Left renal cortex interstitium (tissue), 4 donors: ENCODE measurements at regions not wholly inside any gene's neighbourhood (a gene's known extent, or its start where the extent isn't known, plus 50 kb on each side); places are given as distances from the start of the nearest gene placed in this dataset.
"Not testable (repeated sequence)": the region's sequence is repeated elsewhere in the genome, so short reads cannot be mapped to it uniquely, and the experiment has no call there.

Experiments
- DNase-seq, 4 donors: peaks; one replicate each; pipeline ENCODE4 v3.0.0-alpha.2; 2013; ENCODE audit warnings: low read depth in 4 of 4, low spot score in 2 of 4, missing footprints in 1 of 4

- no peak for DNase-seq
These were observed 110.8 kb downstream of the RFPL4B start for GRCh38 chr6:112457886-112458285.

- DNase-seq, result no peak
These were observed 112.7 kb downstream of the RFPL4B start for GRCh38 chr6:112459758-112460304.

GRCh38 chr6:112464901-112465665 lies 118.0 kb downstream of the RFPL4B start:
- no peak for DNase-seq

- no peak for DNase-seq
These were observed 119.4 kb downstream of the RFPL4B start for GRCh38 chr6:112466373-112467151.

GRCh38 chr6:112468359-112468758 lies 121.2 kb downstream of the RFPL4B start:
- DNase-seq, result no peak

- DNase-seq, result no peak
These were observed 122.2 kb downstream of the RFPL4B start for GRCh38 chr6:112469306-112469705.

GRCh38 chr6:112470376-112470775 lies 123.2 kb downstream of the RFPL4B start:
- DNase-seq, result no peak

GRCh38 chr6:112470950-112471349 lies 123.8 kb downstream of the RFPL4B start:
- DNase-seq, result no peak

- DNase-seq, result no peak
These were observed 128.0 kb downstream of the RFPL4B start for GRCh38 chr6:112475083-112475482.

GRCh38 chr6:112477125-112477524 lies 130.0 kb downstream of the RFPL4B start:
- no peak for DNase-seq

- no peak for DNase-seq
These were observed 130.9 kb downstream of the RFPL4B start for GRCh38 chr6:112478036-112478435.

- DNase-seq, result not testable (repeated sequence)
These were observed 132.8 kb downstream of the RFPL4B start for GRCh38 chr6:112479975-112480374.

GRCh38 chr6:112480553-112480952 lies 133.4 kb downstream of the RFPL4B start:
- DNase-seq, result no peak

- no peak for DNase-seq
These were observed 134.1 kb downstream of the RFPL4B start for GRCh38 chr6:112481211-112481610.

GRCh38 chr6:112482373-112482772 lies 135.2 kb downstream of the RFPL4B start:
- DNase-seq, result no peak

GRCh38 chr6:112485120-112485826 lies 138.1 kb downstream of the RFPL4B start:
- DNase-seq, result no peak

GRCh38 chr6:112485827-112486212 lies 138.7 kb downstream of the RFPL4B start:
- no peak for DNase-seq

GRCh38 chr6:112486454-112486853 lies 139.3 kb downstream of the RFPL4B start:
- DNase-seq, result no peak

- DNase-seq, result no peak
These were observed 141.1 kb downstream of the RFPL4B start for GRCh38 chr6:112488238-112488637.

GRCh38 chr6:112501705-112502104 lies 154.6 kb downstream of the RFPL4B start:
- DNase-seq, result peak; percentile 19 to 57 (median 36)
